ENCODE measurements at regions not wholly inside any gene's neighbourhood (a gene's known extent, or its start where the extent isn't known, plus 50 kb on each side); places are given as distances from the start of the nearest gene placed in this dataset.

- Mint-ChIP-seq H3K27ac (no peak overlapping the region), H3K4me1 (ENCODE audit: low read depth) (no peaks in the 10 kb centered on the region), H3K9me3 (peaks cover 4% of the 10 kb centered on the region), H3K36me3 (ENCODE audit: low read depth) (no peaks in the 10 kb centered on the region), H3K27me3 (no peaks in the 10 kb centered on the region), H3K4me3 (no peak overlapping the region)
- no peak for TF ChIP-seq CTCF (IDR thresholded peaks at IDR 0.05)
- ChIA-PET CTCF (no interaction called here), POLR2A (no interaction called here)
- ATAC-seq (no peak), DNase-seq (no peak)
- intact Hi-C loops (cut with micrococcal nuclease), result no loop called here
Measured at GRCh38 chr13:69547780-69548179, 559.8 kb upstream of the ATXN8OS start.

- no peak overlapping the region for H3K4me3 Mint-ChIP-seq
- DNase-seq (no peak), ATAC-seq (no peak)
- H3K4me1 Mint-ChIP-seq (ENCODE audit: low read depth), result no peaks in the 10 kb centered on the region
- H3K9me3 Mint-ChIP-seq, result peaks cover 4% of the 10 kb centered on the region
- no peaks in the 10 kb centered on the region for H3K27me3 Mint-ChIP-seq
- TF ChIP-seq CTCF (IDR thresholded peaks at IDR 0.05), result no peak
- CTCF ChIA-PET, result no interaction called here
- POLR2A ChIA-PET, result no interaction called here
- intact Hi-C loops (cut with micrococcal nuclease), result no loop called here
- no peaks in the 10 kb centered on the region for H3K36me3 Mint-ChIP-seq (ENCODE audit: low read depth)
- no peak overlapping the region for H3K27ac Mint-ChIP-seq
Measured at GRCh38 chr13:69545551-69545950, 562.1 kb upstream of the ATXN8OS start.

GRCh38 chr13:69524459-69525150 is 583.0 kb upstream of the ATXN8OS start:
- TF ChIP-seq CTCF (IDR thresholded peaks at IDR 0.05), result no peak
- H3K27ac Mint-ChIP-seq, result no peak overlapping the region
- no peaks in the 10 kb centered on the region for H3K27me3 Mint-ChIP-seq
- no peak for DNase-seq
- no peaks in the 10 kb centered on the region for H3K36me3 Mint-ChIP-seq (ENCODE audit: low read depth)
- ChIA-PET CTCF (interaction anchor here (1.2 kb wide), 1 partner anchor 10 kb away, joined by 4 read pairs; no protein-coding TSS in a partner anchor), POLR2A (no interaction called here)
- H3K4me1 Mint-ChIP-seq (ENCODE audit: low read depth), result no peaks in the 10 kb centered on the region
- ATAC-seq, result no peak
- peaks cover 2% of the 10 kb centered on the region for H3K9me3 Mint-ChIP-seq
- intact Hi-C loops (cut with micrococcal nuclease), result no loop called here
- H3K4me3 Mint-ChIP-seq, result no peak overlapping the region

GRCh38 chr13:69496981-69497380 is 610.6 kb upstream of the ATXN8OS start:
- no peak for ATAC-seq
- ChIA-PET CTCF (no interaction called here), POLR2A (no interaction called here)
- Mint-ChIP-seq H3K27me3 (no peaks in the 10 kb centered on the region), H3K9me3 (peaks cover 5% of the 10 kb centered on the region), H3K36me3 (ENCODE audit: low read depth) (no peaks in the 10 kb centered on the region), H3K27ac (no peak overlapping the region), H3K4me3 (no peak overlapping the region), H3K4me1 (ENCODE audit: low read depth) (no peaks in the 10 kb centered on the region)
- no peak for DNase-seq
- TF ChIP-seq CTCF (IDR thresholded peaks at IDR 0.05), result no peak
- intact Hi-C loops (cut with micrococcal nuclease), result no loop called here

GRCh38 chr13:69495096-69495495 is 612.5 kb upstream of the ATXN8OS start:
- intact Hi-C loops (cut with micrococcal nuclease), result no loop called here
- Mint-ChIP-seq H3K4me3 (no peak overlapping the region), H3K27me3 (no peaks in the 10 kb centered on the region), H3K4me1 (ENCODE audit: low read depth) (no peaks in the 10 kb centered on the region), H3K36me3 (ENCODE audit: low read depth) (no peaks in the 10 kb centered on the region), H3K9me3 (peaks cover 7% of the 10 kb centered on the region), H3K27ac (no peak overlapping the region)
- ATAC-seq, result no peak
- TF ChIP-seq CTCF (IDR thresholded peaks at IDR 0.05), result no peak
- DNase-seq, result no peak
- ChIA-PET POLR2A (no interaction called here), CTCF (no interaction called here)

Data from activated CD8-positive, alpha-beta T cell treated with anti-CD3 and anti-CD28 coated beads for 36 hours (primary cell).